ENCODE measurements at regions not wholly inside any gene's neighbourhood (a gene's known extent, or its start where the extent isn't known, plus 50 kb on each side); places are given as distances from the start of the nearest gene placed in this dataset.
"Not testable (repeated sequence)": the region's sequence is repeated elsewhere in the genome, so short reads cannot be mapped to it uniquely, and the experiment has no call there.

DNA sequence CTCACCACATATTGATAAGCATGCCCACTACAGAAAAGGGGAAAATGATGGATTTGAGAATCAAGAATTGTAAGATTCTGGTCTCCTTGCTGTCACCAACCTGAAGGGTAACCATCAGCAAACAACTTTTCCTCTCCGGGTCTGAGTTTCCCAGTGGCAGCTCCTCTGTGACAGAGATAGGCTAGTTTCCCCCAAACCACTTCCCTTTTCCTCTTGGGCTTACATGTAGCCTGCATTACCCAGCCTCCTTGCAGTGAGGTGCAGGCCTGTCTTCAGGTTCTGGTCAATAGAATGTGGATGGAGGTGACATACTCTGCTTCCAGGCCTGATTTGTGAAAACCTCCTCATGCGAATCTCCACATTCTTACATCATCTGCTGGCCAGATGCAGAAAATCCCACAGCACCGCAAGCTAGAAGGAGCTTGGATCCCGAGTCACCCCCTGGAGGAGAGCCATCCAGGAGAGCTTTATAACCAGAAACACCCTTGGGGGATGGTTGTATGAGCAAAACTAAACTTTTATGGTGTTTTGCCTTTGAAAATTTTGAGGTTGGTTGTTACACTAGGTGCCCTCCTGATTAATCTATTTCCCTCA lies 206.1 kb downstream of the RGS3 start:
- no peaks in the 10 kb centered on the region for H3K27me3 ChIP-seq (ENCODE audit: control insufficient read depth in 1 of 2, insufficient read depth in 2 of 2, low read length in 2 of 2)
- no peak overlapping the region for H3K27ac ChIP-seq (ENCODE audit: low read depth, low read length)
- H3K9me3 ChIP-seq (ENCODE audit: low read length): no peaks in the 10 kb centered on the region
- no peaks in the 10 kb centered on the region for H3K36me3 ChIP-seq (ENCODE audit: insufficient read depth, low read length)
- H3K4me1 ChIP-seq (ENCODE audit: insufficient read depth, low read length): no peaks in the 10 kb centered on the region
- H3K9ac ChIP-seq (ENCODE audit: low read length): no peak overlapping the region
- no peak overlapping the region for H3K4me3 ChIP-seq (ENCODE audit: low read depth in 1 of 2, low read length in 2 of 2)

DNA sequence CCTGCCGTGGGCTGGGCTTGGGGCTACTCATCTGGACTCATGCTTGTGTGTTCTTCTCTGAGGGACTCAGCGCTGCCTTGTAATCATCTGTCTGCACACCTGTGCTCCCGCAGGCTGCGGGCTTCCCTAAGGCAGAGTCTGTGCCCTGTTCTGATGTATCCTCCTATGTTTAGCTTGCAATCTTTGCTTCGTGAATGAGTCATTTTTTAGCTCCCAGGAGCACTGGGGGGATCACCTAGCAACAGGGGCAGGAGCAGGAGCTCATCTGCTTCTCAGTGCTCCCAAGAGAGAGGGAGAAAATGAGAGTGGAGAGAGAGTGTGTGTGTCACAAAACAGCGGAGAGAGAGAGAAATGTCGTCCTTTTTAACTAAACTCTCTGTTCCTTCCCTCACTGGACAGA lies 202.4 kb upstream of the ZNF618 start:
- Histone ChIP-seq H3K9me3 (ENCODE audit: low read length) (no peaks in the 10 kb centered on the region), H3K36me3 (ENCODE audit: insufficient read depth, low read length) (no peaks in the 10 kb centered on the region), H3K4me1 (ENCODE audit: insufficient read depth, low read length) (peaks cover 5% of the 10 kb centered on the region), H3K4me3 (ENCODE audit: low read depth in 1 of 2, low read length in 2 of 2) (no peak overlapping the region), H3K27ac (ENCODE audit: low read depth, low read length) (no peak overlapping the region), H3K9ac (ENCODE audit: low read length) (no peak overlapping the region), H3K27me3 (ENCODE audit: control insufficient read depth in 1 of 2, insufficient read depth in 2 of 2, low read length in 2 of 2) (no peaks in the 10 kb centered on the region)

DNA sequence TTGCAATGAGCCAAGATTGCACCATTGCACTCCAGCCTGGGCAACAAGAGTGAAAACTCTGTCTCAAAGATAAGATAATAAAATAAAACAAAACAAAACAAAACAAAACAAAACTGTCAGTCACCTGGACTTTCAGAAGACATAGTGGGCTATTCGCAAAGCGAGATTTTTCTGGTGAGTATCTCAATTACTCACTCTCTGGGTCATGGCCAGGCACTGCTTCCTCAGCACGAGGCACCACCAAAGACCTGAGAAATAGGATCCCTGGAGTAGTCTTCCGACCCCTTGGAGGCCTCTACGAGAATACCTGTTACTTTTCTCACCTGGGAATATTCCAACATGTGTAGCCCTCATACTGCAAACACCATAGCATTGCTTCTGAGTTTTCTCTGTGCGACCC lies 201.7 kb upstream of the ZNF618 start:
- H3K4me3 ChIP-seq (ENCODE audit: low read depth in 1 of 2, low read length in 2 of 2): no peak overlapping the region
- no peak overlapping the region for H3K27ac ChIP-seq (ENCODE audit: low read depth, low read length)
- no peaks in the 10 kb centered on the region for H3K9me3 ChIP-seq (ENCODE audit: low read length)
- H3K36me3 ChIP-seq (ENCODE audit: insufficient read depth, low read length): no peaks in the 10 kb centered on the region
- no peak overlapping the region for H3K9ac ChIP-seq (ENCODE audit: low read length)
- H3K4me1 ChIP-seq (ENCODE audit: insufficient read depth, low read length): peaks cover 5% of the 10 kb centered on the region
- H3K27me3 ChIP-seq (ENCODE audit: control insufficient read depth in 1 of 2, insufficient read depth in 2 of 2, low read length in 2 of 2): no peaks in the 10 kb centered on the region

DNA sequence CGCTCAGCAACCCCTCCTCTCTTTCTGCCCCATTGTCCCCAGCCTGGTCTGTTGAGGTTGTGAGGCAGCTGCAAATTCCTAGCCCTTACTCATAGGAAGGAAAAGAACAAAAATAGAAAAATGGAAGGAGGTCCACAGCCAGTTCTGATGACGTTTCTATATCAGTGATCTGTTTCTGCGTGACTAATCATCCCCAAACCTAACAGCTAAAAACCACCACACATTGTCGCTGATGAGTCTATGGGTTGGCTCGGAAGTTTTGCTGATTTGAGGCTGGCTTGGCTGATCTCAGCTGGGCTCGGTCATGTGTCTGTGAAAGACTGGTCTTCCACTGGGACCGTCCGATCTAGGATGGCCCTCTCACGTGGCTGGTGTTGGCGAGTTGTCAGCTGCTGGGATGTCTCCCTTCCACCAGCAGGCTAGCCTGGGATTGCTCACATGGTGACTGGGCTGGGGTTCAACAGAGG lies 200.6 kb upstream of the ZNF618 start:
- Histone ChIP-seq H3K4me1 (ENCODE audit: insufficient read depth, low read length) (peaks cover 5% of the 10 kb centered on the region), H3K27ac (ENCODE audit: low read depth, low read length) (no peak overlapping the region), H3K27me3 (ENCODE audit: control insufficient read depth in 1 of 2, insufficient read depth in 2 of 2, low read length in 2 of 2) (no peaks in the 10 kb centered on the region), H3K9me3 (ENCODE audit: low read length) (no peaks in the 10 kb centered on the region), H3K9ac (ENCODE audit: low read length) (no peak overlapping the region), H3K4me3 (ENCODE audit: low read depth in 1 of 2, low read length in 2 of 2) (no peak overlapping the region), H3K36me3 (ENCODE audit: insufficient read depth, low read length) (no peaks in the 10 kb centered on the region)

DNA sequence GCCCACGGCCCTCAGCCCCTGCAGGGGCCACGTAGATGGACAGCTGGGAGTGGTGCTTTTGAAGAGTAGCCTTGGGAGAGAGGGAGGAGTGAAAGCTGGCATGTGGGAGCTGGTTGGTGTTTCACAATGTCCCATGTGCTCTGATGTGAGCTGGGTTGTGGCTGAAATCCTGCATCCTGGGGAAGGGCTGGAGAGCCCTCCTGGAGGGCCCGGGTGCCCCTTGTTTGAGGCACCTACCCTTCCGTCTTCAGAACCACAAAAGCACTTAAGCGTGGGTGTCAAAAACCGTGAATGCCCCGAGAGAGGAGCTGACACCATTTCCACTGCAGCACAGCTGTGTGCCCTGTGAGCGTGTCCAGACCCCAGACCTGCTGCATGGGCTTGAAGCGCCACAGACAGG lies 199.1 kb upstream of the ZNF618 start:
- Histone ChIP-seq H3K36me3 (ENCODE audit: insufficient read depth, low read length) (no peaks in the 10 kb centered on the region), H3K27me3 (ENCODE audit: control insufficient read depth in 1 of 2, insufficient read depth in 2 of 2, low read length in 2 of 2) (no peaks in the 10 kb centered on the region), H3K9ac (ENCODE audit: low read length) (no peak overlapping the region), H3K4me3 (ENCODE audit: low read depth in 1 of 2, low read length in 2 of 2) (no peak overlapping the region), H3K27ac (ENCODE audit: low read depth, low read length) (no peak overlapping the region), H3K4me1 (ENCODE audit: insufficient read depth, low read length) (peaks cover 5% of the 10 kb centered on the region), H3K9me3 (ENCODE audit: low read length) (no peaks in the 10 kb centered on the region)

DNA sequence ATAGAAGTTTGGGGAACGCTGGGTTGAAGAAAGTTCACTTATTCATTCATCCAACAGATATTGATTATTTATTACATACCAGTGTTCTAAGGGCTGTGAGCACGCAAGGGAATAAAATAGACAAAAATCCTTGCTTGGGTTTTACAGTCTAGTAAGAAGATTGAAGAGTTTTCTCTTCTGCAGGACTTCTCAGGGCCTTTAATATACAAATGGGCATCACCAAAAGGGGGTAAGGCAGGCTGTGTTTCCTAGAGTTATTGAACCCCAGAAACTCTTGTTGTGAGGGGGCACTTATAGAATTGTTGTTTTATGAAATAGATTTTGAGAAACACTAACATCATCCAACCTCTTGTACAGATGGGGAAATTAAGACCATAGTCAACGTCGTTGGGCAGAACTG lies 198.5 kb upstream of the ZNF618 start:
- Histone ChIP-seq H3K4me3 (ENCODE audit: low read depth in 1 of 2, low read length in 2 of 2) (no peak overlapping the region), H3K27me3 (ENCODE audit: control insufficient read depth in 1 of 2, insufficient read depth in 2 of 2, low read length in 2 of 2) (no peaks in the 10 kb centered on the region), H3K9me3 (ENCODE audit: low read length) (no peaks in the 10 kb centered on the region), H3K36me3 (ENCODE audit: insufficient read depth, low read length) (no peaks in the 10 kb centered on the region), H3K27ac (ENCODE audit: low read depth, low read length) (no peak overlapping the region), H3K4me1 (ENCODE audit: insufficient read depth, low read length) (peaks cover 5% of the 10 kb centered on the region), H3K9ac (ENCODE audit: low read length) (no peak overlapping the region)

DNA sequence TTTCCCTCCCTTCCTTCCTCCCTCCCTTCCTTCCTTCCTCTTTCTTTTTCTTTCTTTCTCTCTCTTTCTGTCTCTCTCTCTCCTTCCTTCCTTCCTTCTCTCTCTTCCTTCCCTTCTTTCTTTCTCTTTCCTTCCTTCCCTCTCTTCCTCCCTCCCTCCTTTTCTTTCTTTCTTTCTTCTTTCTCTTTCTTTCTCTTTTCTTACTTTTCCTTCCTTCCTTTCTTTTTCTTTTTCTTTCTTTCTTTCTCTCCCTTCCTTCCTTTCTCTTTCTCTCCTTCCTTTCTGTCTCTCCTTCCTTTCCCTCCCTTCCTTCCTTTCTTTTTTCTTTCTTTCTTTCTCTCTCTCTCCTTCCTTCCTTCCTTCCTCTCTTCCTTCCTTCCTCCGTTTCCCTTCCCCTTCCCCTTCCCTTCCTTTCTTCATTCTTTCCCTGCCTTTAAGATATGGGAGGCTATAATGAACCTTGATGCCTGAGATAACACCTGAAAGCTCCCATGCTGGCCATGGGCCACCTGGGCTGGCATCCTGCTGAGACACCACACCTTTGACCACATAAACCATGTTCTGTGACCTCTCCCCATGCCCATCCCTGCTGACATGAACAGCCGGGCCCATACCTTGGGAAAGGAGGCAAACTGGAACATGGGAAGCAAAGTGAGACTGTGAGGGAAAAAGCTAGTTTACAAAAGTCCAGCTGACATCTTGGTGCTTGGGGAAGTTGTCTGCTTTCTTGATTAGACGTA lies 197.8 kb upstream of the ZNF618 start:
- Histone ChIP-seq H3K4me3 (ENCODE audit: low read depth in 1 of 2, low read length in 2 of 2) (no peak overlapping the region), H3K27ac (ENCODE audit: low read depth, low read length) (no peak overlapping the region), H3K27me3 (ENCODE audit: control insufficient read depth in 1 of 2, insufficient read depth in 2 of 2, low read length in 2 of 2) (no peaks in the 10 kb centered on the region), H3K9me3 (ENCODE audit: low read length) (no peaks in the 10 kb centered on the region), H3K4me1 (ENCODE audit: insufficient read depth, low read length) (peaks cover 5% of the 10 kb centered on the region), H3K36me3 (ENCODE audit: insufficient read depth, low read length) (no peaks in the 10 kb centered on the region), H3K9ac (ENCODE audit: low read length) (no peak overlapping the region)

DNA sequence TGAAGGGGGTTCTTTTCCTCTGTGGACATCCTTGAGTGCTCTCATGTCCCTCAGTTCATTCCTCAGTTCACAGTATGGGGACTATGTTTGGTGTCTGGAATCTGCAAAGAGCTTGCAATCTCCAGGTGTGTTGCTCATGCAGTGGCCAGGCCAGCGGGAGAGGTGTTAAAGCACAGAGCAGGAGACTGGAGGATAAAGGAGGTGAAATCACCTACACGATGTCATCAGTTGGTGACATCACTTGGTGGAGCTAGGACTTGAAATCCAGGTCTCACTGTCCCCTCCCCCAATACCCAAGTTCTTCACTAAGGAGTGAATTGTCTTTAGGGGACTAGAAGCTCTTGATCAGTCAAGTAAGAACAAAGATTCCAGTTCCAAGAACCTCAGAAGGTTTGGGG lies 197.3 kb upstream of the ZNF618 start:
- H3K36me3 ChIP-seq (ENCODE audit: insufficient read depth, low read length): no peaks in the 10 kb centered on the region
- H3K9me3 ChIP-seq (ENCODE audit: low read length): no peaks in the 10 kb centered on the region
- H3K27ac ChIP-seq (ENCODE audit: low read depth, low read length): no peak overlapping the region
- H3K4me3 ChIP-seq (ENCODE audit: low read depth in 1 of 2, low read length in 2 of 2): no peak overlapping the region
- no peaks in the 10 kb centered on the region for H3K27me3 ChIP-seq (ENCODE audit: control insufficient read depth in 1 of 2, insufficient read depth in 2 of 2, low read length in 2 of 2)
- peaks cover 5% of the 10 kb centered on the region for H3K4me1 ChIP-seq (ENCODE audit: insufficient read depth, low read length)
- H3K9ac ChIP-seq (ENCODE audit: low read length): no peak overlapping the region

DNA sequence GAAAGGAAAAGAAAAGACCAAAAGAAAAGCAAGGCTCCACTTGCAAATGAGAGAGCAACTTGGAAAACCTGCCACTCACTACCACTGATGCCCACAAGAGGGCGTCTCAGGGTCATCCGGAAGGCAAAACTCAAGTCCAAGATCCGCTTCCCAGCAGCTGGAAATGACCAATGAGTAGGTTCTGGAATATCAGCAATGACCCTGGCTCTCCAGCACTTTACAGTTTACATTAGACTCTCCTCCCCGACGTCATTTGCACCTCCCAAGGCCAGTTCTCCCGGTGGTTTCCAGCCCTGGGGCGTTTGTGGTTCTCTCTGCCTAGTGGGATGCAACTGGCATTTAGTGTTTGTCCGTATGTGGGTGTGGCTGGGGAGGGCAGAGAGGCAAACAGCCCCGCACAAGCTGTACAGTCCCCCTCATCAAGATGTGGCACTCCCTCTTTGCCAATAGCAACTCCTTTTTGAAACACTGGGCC lies 193.8 kb upstream of the ZNF618 start:
- no peaks in the 10 kb centered on the region for H3K4me1 ChIP-seq (ENCODE audit: insufficient read depth, low read length)
- H3K27ac ChIP-seq (ENCODE audit: low read depth, low read length): no peak overlapping the region
- no peaks in the 10 kb centered on the region for H3K9me3 ChIP-seq (ENCODE audit: low read length)
- H3K4me3 ChIP-seq (ENCODE audit: low read depth in 1 of 2, low read length in 2 of 2): no peak overlapping the region
- H3K27me3 ChIP-seq (ENCODE audit: control insufficient read depth in 1 of 2, insufficient read depth in 2 of 2, low read length in 2 of 2): peaks cover 3% of the 10 kb centered on the region in 2 donors
- no peak overlapping the region for H3K9ac ChIP-seq (ENCODE audit: low read length)
- H3K36me3 ChIP-seq (ENCODE audit: insufficient read depth, low read length): no peaks in the 10 kb centered on the region

DNA sequence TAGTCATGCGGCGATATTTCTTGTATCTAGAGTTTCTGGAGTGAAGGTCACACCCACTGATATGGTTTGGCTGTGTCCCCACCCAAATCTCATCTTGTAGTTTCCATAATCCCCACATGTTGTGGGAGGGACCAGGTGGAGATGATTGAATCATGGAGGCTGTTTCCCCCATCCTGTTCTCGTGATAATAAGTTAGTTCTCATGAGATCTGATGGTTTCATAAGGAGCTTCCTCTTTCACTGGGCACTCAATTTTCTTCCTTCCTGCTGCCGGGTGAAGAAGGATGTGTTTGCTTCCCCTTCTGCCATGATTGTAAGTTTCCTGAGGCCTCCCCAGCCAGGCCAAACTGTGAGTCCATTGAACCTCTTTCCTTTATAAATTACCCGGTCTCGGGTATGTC lies 190.5 kb upstream of the ZNF618 start:
- not testable (repeated sequence) for H3K4me1 ChIP-seq (ENCODE audit: insufficient read depth, low read length); H3K9me3 ChIP-seq (ENCODE audit: low read length); H3K4me3 ChIP-seq (ENCODE audit: low read depth in 1 of 2, low read length in 2 of 2); H3K36me3 ChIP-seq (ENCODE audit: insufficient read depth, low read length); H3K27ac ChIP-seq (ENCODE audit: low read depth, low read length); H3K9ac ChIP-seq (ENCODE audit: low read length)
- H3K27me3 ChIP-seq (ENCODE audit: control insufficient read depth in 1 of 2, insufficient read depth in 2 of 2, low read length in 2 of 2): peaks cover 16 to 19% of the 10 kb centered on the region in 2 donors

DNA sequence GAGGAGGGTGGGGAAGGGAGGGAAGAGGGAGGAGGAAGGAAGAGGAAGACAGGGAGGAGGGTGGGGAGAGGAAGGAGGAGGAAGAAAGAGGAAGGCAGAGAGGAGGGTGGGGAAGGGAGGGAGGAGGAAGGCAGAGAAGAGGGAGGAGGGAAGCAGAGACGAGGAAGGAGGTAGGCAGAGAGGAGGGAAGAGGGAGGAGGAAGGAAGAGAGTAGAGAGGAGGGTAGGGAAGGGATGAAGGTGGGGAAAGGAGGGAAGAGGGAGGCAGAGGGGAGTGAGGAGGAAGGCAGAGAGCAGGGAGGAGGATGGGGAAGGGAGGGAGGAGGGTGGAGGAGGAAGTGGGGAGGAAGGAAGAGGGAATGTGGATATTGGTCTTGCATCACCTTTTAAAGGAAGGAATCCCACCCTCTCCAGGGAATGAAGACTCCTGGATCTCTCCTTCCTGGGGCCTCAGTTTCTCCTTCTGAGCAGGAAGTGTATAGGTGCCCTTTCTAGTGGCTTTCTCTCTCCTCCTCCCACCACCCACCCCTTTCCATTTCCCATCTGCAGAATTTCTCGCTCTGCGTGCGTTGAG lies 188.9 kb upstream of the ZNF618 start:
- Histone ChIP-seq H3K27ac (ENCODE audit: low read depth, low read length) (no peak overlapping the region), H3K4me3 (ENCODE audit: low read depth in 1 of 2, low read length in 2 of 2) (no peak overlapping the region), H3K9me3 (ENCODE audit: low read length) (no peaks in the 10 kb centered on the region)

More for the DNA sequence above, 188.9 kb upstream of the ZNF618 start:
- no peak overlapping the region for H3K9ac ChIP-seq (ENCODE audit: low read length)
- H3K4me1 ChIP-seq (ENCODE audit: insufficient read depth, low read length): no peaks in the 10 kb centered on the region
- H3K27me3 ChIP-seq (ENCODE audit: control insufficient read depth in 1 of 2, insufficient read depth in 2 of 2, low read length in 2 of 2): peaks cover 16 to 19% of the 10 kb centered on the region in 2 donors
- no peaks in the 10 kb centered on the region for H3K36me3 ChIP-seq (ENCODE audit: insufficient read depth, low read length)

All from muscle layer of colon (tissue), 2 donors.